ENCODE measurements at regions not wholly inside any gene's neighbourhood (a gene's known extent, or its start where the extent isn't known, plus 50 kb on each side); places are given as distances from the start of the nearest gene placed in this dataset.

DNA sequence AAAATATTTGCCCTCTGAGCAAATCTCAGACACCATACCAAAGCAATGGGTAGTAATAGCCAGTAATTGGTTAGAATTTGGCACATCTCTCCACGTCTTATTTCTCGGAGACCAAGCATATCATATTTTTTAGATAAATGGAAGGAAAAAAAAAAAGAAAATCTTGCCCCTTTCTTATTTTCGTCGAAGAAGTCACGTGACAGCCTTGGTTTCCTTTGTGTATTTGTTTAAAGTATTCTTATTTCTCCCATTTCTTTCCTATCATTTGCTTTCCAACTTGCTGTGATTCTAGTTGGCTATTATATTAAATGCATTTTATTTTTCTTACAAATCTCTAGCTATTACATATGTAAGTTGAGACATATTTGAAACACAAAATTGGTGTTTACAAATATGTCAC lies 2155.9 kb downstream of the PCDH9 start:
- TF ChIP-seq CTCF (IDR thresholded peaks at IDR 0.05; ENCODE audit: low read depth, low read length, poor library complexity, severe bottlenecking) (no peak), EZH2phosphoT487 (IDR thresholded peaks at IDR 0.05; ENCODE audit: borderline replicate concordance, low read length) (no peak)
